ENCODE measurements at regions not wholly inside any gene's neighbourhood (a gene's known extent, or its start where the extent isn't known, plus 50 kb on each side); places are given as distances from the start of the nearest gene placed in this dataset.

- H2AK9ac ChIP-seq (replicated peaks; ENCODE audit: low read depth, low read length, poor library complexity) = no peak overlapping the region
- no peak for DNase-seq
- BruUV-seq (replicated peaks) = no TSS peak
- intact Hi-C loops (cut with micrococcal nuclease) = no loop called here
- no peak overlapping the region for H3K4me3 ChIP-seq (ENCODE audit: insufficient read depth, low read depth, low read length)
- in situ Hi-C loops (cut with MboI; ENCODE audit: low sequenced_read_pairs) = no loop called here
- ChIA-PET CTCF (no interaction called here), POLR2A (ENCODE audit: unreplicated experiment) (no interaction called here)
- no peak overlapping the region for H3K56ac ChIP-seq (ENCODE audit: extremely low read depth, insufficient read depth, low read length)
- no peaks in the 10 kb centered on the region for H3K9me3 ChIP-seq (ENCODE audit: control insufficient read depth, insufficient read depth, low read length)
- no peak overlapping the region for H3K9ac ChIP-seq (ENCODE audit: low read depth, low read length)
- no peak overlapping the region for H3K4me2 ChIP-seq (ENCODE audit: low read depth, low read length)
- dilution Hi-C loops (cut with HindIII; ENCODE audit: low sequenced_read_pairs, unreplicated experiment) = no loop called here
- H2BK120ac ChIP-seq (ENCODE audit: low read depth, low read length) = no peak overlapping the region
- peaks cover 3% of the 10 kb centered on the region for H3K27me3 ChIP-seq (ENCODE audit: control insufficient read depth, insufficient read depth, low read length)
- no peak overlapping the region for H3K23ac ChIP-seq (ENCODE audit: low read depth, low read length)
- H3K36me3 ChIP-seq (ENCODE audit: control insufficient read depth, insufficient read depth, low read length) = no peaks in the 10 kb centered on the region
- H3K9me1 ChIP-seq (ENCODE audit: insufficient read depth, low read length) = no peaks in the 10 kb centered on the region
- no CpG with 5 or more reads among the region's 4 CpGs for WGBS, 2 experiments (ENCODE audit: extremely low coverage in 2 of 2, insufficient read length in 1 of 2)
- no peak overlapping the region for H3K27ac ChIP-seq (ENCODE audit: insufficient read depth, low read length)
- H3K18ac ChIP-seq (ENCODE audit: low read depth, low read length) = no peak overlapping the region
- H2BK5ac ChIP-seq (ENCODE audit: low read depth, low read length, poor library complexity, severe bottlenecking) = no peak overlapping the region
- H4K8ac ChIP-seq (ENCODE audit: low read depth in 2 of 2, low read length in 2 of 2) = no peak overlapping the region
- ATAC-seq (ENCODE audit: low read depth) = no peak
- H2BK15ac ChIP-seq (ENCODE audit: low read depth, low read length) = no peak overlapping the region
- H4K20me1 ChIP-seq (ENCODE audit: insufficient read depth, low read length) = no peaks in the 10 kb centered on the region
- TF ChIP-seq RAD21 (IDR thresholded peaks at IDR 0.05; ENCODE audit: low read length) (no peak), CEBPB (IDR thresholded peaks at IDR 0.05; ENCODE audit: low read depth, low read length) (no peak), CHD1 (IDR thresholded peaks at IDR 0.05; ENCODE audit: low read depth, low read length) (no peak), RFX5 (IDR thresholded peaks at IDR 0.05; ENCODE audit: low read depth, low read length) (no peak), MAFK (IDR thresholded peaks at IDR 0.05; ENCODE audit: low read depth, low read length) (no peak), RCOR1 (IDR thresholded peaks at IDR 0.05; ENCODE audit: insufficient replicate concordance, low read length) (no peak), CTCF (conservative IDR thresholded peaks at IDR 0.05; ENCODE audit: low read depth, low read length) (no peak), USF2 (IDR thresholded peaks at IDR 0.05; ENCODE audit: low read depth, low read length) (no peak), NFE2L2 (IDR thresholded peaks at IDR 0.05; ENCODE audit: low read depth, low read length) (no peak), MXI1 (IDR thresholded peaks at IDR 0.05; ENCODE audit: borderline replicate concordance, low read depth, low read length) (no peak), MAZ (IDR thresholded peaks at IDR 0.05; ENCODE audit: borderline replicate concordance, low read depth, low read length) (no peak)
- H2AK5ac ChIP-seq (ENCODE audit: low read depth, low read length) = no peak overlapping the region
- no peak overlapping the region for H3K14ac ChIP-seq (replicated peaks; ENCODE audit: low read depth, low read length)
- no peak overlapping the region for H3K4ac ChIP-seq (ENCODE audit: low read depth, low read length)
- H4K91ac ChIP-seq (ENCODE audit: insufficient read depth, low read depth, low read length) = no peak overlapping the region
- no peak overlapping the region for H2AFZ ChIP-seq (replicated peaks; ENCODE audit: low read length, poor library complexity)
- H2BK20ac ChIP-seq (ENCODE audit: low read depth, low read length) = no peak overlapping the region
- no peak overlapping the region for H4K5ac ChIP-seq (ENCODE audit: low read depth, low read length)
- H3K4me1 ChIP-seq (ENCODE audit: control insufficient read depth, insufficient read depth, low read length) = no peaks in the 10 kb centered on the region
- H3K79me1 ChIP-seq (ENCODE audit: low read depth in 1 of 2, low read length in 2 of 2) = no peaks in the 10 kb centered on the region
Measured at GRCh38 chr9:555493-555892, 286.0 kb upstream of the DMRT1 start.

All from IMR-90 (cell line).